NCI-H69 (cell line): ENCODE measurements at regions not wholly inside any gene's neighbourhood (a gene's known extent, or its start where the extent isn't known, plus 50 kb on each side); places are given as distances from the start of the nearest gene placed in this dataset.
"Not testable (repeated sequence)": the region's sequence is repeated elsewhere in the genome, so short reads cannot be mapped to it uniquely, and the experiment has no call there.

ENCODE experiments used
- DNase-seq: peaks from one replicate; lab custom pipeline; 2025; lab: John Stamatoyannopoulos, UW

DNA sequence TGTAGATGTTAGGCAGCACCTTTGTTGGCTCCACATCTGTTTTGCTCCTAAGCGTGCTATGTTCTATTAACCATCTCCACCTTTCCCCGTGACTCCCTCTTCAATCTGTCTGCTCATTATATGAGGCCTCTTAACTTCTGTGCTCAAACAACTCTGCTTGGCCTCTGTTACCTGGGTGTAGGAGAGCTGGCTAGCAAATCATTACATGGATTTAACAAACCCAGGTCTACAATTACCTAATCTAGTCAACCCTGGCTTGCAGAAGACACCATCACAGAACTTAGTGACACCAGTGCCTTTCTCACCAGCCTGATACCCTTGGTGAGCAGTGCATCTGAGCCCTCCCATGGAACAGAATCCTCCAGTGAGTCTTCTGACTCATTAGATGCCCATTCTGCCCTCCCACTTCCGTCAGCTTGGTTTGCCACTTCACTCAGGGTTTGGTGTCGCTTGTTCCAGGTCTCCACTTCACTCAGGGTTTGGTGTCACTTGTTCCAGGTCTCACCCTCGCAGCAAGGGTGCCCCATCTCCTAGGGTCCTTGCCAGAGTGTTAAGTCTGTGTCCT lies 92.0 kb upstream of the KIF26B start:
- DNase-seq = no peak

DNA sequence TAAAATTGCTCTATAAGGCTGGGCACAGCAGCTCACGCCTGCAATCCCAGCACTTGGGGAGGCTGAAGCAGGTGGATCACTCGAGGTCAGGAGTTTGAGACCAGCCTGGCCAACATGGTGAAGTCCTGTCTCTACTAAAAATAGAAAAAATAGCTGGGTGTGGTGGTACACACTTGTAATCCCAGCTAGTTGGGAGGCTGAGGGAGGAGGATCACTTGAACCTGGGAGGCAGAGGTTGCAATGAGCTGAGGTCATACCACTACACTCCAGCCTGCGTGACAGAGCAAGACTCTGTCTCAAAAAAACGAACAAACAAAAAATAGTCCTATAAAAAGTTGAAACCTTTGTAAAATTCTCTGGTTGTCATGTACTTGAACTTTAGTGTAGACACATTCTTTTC lies 93.0 kb upstream of the KIF26B start:
- not testable (repeated sequence) for DNase-seq

DNA sequence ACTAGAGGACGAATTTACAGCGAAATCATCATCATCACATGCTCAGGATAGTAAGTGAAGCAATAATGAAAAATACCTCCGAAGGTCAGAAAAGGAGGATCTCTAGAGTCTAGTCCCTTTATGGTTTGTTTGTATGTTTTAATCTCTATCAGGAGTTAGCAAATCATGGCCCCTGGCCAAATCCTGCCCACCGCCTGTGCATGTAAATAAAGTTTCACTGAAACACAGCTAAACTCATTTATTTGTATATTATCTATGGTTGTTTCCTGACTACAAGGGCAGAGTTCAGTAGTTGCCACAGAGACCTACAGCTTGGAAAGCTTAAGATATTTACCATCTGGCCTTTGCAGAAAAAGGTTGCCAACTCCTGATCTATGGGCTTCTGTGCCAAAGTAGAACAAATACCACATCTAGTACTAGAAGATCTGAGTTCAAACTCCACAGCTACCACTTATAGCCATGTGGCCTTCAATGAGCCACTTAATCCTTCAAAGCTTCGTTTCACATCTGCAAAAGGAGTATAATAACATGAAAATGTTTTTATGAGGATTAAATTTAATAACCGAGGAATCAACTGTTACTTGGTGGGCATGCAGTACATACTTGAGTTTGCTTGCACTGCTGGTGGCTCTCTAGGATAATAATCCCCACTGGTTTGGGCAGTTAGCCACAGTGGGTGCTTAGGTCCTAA lies 94.0 kb upstream of the KIF26B start:
- DNase-seq = peak; percentile 84

DNA sequence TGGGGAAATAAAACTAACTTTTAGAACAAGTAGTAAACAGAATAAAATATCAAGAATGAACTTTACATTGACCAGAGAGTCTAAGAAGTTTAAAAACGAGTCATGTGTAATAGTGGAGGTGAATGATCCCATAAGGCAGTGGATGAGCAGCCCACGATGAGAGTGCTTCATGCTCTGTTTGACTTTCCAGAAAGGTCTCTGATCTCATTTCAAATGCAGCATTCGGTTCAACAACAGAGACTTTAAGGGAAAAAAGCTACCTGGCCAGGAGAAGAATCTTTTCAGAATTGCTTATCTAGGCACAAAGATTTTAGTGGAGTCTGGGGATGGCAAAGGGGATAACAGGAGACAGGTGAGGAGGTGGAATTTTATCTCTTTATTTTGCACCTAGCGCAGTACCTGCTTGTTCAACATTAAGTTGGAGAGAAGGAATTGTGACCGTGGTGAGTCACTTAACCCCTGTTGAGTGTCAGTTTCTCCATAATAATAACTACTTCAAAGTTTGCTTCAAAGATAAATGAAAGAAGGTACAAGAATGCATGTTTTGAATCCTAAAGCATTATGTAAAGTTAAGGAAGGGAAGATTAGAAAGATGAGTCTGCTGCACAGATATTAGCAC lies 94.9 kb upstream of the KIF26B start:
- no peak for DNase-seq

DNA sequence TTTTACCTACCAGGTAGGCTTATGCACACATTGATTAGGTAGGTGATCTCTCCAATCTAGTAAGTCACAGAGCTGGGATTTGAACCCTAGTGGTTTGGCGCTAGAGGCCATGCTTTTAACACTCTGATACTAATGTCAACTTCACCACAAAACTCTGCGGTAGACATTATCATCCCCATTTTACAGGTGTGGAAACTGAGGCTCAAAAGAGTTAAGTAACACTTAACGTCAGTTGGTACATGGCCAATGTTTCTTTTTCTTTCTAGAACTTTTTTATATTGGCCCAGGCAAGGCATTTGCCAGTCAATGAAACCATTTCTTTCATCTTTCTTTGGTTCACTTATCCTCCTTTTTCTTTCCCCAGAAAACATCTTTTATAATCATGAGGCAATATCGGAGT lies 95.9 kb upstream of the KIF26B start:
- DNase-seq = no peak

DNA sequence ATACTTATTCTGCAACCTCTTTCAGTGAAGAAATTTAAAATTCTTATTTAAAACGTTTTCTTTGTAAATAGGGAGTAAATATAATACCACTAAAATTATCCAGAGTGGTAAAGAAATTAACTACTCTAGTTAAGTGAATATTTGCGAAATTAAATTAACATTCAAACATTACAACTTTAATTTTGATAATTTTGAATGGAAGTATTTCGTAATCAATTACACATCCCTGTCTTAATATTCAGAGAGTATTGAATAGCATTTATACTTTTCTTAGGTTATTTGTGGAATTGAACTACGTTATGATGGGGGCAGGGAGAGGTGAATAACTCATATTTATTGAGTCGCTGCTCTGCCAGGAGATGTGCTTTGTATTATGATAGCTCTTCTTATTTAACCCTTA lies 96.3 kb upstream of the KIF26B start:
- DNase-seq = no peak

DNA sequence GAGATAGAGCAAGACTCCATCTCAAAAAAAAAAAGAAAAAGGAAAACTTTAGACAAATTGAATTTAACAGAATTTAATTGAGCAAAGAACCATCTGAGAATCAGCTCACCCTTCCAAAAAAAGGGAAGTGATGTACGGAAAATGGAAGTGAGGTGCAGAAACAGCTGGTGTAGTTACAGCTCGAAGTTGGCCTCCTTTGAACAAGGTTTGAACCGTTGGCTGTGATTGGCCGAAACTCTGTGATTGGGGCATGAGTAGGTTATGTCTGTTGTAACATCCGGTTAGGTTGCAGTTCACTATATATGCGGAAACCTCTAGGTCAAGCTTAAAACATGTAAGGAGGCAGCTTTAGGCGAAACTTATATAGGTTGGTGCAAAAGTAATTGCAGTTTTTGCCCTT lies 97.9 kb upstream of the KIF26B start:
- no peak for DNase-seq

DNA sequence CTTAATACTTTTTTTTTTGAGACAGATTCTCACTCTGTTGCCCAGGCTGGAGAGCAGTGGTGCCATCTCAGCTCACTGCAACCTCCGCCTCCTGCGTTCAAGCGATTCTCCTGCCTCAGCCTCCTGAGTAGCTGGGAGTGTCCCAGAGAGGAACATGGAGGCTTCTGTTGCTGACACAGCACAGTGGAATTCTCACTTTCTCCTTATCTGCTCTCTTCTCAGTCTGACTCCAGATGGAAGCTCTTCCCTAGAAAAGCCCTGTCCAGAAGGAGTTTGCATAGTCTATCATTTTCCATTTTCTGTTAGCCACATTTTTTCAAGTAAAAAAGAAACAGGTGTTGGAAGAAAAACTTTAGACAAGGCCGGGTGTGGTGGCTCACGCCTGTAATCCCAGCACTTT lies 98.5 kb upstream of the KIF26B start:
- not testable (repeated sequence) for DNase-seq

DNA sequence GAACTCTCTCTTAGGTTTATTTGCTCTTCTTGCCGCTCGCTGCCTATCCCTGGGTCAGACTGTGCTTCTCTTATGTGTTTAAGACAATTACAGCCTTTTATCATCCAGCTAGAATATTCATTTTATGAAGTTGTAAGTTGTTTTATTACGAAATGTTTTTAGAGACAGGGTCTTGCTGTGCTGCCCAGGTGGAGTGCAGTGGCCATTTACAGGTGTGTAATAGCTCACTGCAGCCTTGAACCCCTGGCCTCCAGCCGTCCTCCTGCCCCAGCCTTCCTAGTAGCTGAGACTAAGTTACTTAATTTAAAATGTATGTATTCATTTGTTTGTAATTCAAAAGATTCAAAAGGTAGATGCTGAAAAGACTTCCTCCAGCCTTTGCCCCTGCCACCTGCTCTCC lies 99.0 kb upstream of the KIF26B start:
- DNase-seq = no peak

DNA sequence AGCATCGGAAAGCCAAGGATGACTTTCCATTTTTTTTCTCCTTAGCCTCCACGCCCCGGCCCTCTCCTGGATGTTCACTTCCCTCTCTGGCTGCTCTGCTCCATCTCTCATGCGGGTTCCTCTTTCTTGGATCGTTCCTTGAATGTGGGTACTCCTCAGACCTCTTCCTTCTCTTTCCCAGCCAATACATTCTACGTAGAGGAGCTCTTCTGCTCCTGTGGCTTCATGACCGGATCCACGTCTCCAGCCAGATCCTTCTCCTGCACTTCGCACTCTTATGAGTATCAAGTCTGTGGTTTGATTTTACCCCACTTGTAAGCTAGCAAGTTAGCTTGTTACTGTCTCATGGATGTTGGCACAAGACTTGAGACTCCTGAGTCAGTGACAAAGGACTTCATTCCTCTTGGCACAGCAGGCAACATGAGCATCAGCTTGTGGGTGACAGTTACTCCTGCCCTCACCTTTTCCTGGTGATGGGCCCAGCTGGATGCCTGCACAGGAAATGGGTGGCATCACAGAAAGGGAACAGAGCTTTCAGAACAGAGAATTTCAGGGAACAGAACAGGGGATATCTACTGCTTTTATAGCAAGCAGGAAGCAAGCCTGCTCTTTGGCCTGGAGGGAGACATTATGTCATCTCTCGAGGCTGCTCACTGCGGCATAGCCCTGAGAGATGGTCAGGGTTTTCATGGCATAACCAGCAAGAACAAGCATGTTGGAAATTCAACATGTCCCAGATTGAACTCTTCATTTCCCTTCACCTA lies 100.1 kb upstream of the KIF26B start:
- DNase-seq = no peak

DNA sequence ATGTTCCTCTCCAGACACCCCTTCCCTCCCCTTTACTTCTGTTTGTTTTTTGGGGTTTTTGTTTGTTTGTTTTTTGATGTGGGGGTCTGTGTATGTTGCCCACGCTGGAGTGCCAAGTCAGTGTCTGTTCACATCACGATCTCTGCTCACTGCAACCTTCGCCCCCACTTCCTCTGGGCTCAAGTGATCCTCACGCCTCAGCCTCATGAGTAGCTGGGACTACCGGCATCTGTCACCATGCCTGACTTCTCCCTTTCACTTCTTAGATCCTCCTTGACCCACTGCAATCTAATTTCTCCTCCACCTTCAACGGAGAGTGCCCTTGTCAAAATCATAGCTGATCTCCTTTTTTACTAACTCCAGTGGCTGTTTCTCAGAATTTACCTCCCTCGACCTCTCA lies 100.7 kb upstream of the KIF26B start:
- no peak for DNase-seq

DNA sequence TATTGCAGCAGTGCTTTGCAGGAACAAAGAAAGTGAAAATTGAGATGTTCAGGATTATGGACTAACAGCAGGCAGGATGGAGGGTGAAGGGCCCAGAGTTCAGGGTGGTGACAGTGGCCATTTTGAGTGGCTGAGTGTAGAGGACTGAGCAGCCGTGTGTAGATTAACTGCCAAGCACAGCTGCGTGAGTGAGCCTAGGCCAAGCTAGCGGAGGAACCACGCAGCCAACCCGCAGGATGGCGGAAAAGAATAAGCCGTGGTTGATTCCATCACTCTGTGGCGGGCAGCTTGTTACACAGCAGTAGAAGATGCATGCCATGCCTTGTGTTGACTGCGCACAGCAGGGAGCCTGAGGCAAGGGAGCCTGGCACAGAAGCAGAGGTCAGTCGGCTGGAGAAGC lies 102.5 kb upstream of the KIF26B start:
- no peak for DNase-seq

DNA sequence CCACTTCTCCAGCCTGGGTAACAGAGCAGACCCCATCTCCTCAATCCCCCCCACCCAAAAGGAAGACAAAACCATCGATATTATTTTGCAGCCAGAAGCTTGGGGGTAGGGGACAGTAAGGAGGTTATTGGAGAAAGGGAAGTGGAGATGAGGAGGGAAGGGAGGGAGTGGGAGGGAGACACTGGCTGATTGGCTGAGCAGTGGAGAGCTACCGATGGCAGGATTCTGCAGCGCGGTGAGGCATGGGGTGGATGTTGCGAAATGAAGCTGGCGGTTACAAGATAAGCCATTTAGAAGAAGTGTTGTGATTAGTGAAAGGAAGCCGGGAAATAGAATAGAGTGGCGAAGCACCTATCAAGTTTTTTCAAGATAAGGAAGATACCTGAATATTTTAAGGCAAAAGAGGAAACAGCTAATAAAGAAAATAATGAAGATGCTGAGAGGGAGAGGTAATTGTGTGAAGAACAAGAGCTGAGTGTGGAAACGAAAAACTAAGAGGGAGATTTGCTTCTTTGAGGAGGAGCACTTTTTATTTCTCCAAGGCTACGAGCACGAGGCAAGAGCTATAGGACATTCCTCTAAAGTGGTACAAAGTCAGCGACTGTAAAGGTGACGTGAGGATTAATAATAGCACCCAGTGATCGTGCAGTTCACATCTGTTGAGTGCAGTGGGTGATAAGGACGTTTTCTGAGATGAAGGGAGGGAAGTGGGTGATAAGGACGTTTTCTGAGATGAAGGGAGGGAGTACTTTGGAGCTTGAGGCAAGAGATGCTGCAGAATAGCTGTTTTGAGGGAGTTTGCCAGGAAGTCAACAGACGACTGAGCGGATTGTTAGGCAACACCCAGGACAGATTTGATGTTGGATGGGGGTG lies 103.2 kb upstream of the KIF26B start:
- DNase-seq = no peak

DNA sequence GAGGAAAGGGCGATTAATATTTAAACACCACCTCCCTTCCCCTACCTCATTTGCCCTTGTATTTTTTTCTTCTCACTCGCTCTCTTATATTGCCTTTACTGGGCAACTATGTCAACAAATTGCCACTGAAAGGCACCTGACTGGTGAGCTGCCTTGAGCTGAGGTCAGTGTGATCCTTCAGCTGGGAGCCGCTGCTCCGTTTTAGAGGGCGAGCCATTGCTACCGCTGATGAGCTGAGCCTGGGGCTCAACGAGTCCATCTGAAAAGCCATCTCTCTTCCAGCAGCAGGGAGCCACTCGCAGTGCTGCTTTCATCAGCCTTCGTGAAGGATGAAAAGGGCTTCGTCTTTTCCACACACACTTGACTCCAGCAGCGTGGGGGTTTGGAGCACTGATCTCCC lies 108.0 kb upstream of the KIF26B start:
- no peak for DNase-seq

DNA sequence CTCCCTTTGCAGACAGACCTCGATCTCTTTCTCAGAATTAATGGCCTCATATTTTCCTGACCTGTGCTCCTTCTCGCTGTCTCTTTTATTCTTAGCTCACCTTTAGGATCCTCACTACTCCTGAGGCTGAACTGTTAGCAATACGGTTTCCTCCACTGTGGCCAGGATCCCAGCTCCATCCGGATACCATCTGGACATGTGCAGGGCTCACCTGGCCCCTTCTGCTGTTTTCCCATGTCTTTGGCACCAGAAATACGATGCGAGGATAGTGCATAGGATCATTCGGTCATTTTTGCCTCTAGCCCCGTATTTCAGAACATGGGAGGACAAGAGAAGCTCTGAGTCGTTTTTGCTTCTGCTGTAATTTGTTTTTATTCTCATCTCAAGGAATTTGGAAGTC lies 108.5 kb upstream of the KIF26B start:
- no peak for DNase-seq

DNA sequence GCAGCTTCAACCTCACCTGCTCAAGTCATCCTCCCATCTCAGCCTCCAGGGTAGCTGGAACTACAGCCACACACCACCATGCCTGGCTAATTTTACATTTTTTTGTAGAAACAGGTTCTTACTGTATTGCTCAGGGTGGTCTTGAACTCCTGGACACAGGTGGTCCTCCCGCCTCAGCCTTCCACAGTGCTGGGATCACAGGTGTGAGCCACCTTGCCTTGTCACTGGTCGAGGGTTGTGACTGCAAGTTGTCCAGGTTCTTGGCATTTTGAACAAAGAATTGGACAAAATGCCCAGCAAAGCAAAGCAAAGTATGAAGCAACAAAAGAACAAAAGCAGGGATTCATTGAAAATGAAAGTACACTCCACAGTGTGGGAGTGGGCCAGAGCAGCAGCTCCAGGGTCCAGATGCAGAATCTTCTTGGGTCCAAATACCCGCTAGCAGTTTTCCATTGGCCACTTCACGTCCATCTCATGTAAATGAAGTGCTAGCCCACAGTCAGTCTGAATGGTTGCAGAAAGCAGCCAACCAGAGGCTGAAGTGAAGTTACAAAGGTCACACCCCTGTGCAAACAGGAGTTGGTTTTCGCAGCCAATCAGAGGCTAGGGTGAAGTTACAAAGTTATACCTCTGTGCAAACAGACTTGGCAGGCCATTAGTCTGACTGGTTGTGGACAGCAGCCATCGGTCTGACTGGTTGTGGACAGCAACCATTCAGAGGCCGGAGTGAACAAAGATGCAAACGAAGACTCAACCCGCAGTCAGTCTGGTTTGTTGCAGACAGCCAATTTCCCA lies 109.5 kb upstream of the KIF26B start:
- DNase-seq = peak; percentile 12

DNA sequence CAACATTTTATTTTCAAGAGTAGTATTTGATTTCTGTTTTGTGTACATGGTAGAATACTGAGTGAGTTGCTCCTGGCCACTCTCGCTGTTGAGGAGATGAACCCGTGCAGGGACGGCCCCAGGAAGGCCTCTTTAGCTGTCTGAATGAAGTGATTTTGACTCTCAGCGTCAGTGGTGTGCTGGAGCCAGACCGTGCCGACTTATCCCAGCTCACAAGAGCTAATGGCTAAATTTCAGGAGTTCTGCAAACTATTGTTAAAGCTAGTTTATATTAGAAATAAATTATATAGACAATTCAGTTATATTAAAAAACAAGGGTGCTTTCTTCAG lies 111.2 kb upstream of the KIF26B start:
- DNase-seq = no peak

DNA sequence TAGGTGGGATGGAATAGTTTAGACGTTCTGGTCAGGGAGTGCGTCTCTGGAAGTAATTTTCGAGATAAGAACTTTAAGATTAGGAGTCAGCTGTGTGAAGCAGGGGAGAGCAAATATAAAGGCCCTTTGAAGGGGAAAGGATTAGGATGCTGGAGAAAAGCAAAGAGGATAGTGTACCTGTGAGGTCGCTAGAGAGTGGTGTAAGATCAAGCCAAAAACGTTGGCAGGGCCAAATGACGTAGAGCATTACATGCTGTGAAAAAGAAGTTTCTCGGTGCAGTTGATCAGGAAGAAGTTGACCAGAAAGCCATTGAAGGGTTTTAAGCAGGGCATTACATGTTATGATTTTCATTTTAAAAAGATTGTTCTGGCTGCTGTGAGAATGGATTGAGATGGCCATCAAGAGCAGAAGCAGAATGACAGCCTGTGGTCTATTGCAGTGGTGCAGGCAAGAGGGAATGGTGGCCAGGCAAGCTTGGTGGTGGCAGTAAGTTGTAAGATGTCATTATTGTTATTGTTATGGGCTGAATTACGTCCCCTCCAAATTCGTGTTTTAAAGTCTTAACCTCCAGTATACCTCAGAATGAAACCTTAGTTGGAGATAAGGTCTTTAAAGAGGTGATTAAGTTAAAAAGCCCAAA lies 113.6 kb upstream of the KIF26B start:
- no peak for DNase-seq

DNA sequence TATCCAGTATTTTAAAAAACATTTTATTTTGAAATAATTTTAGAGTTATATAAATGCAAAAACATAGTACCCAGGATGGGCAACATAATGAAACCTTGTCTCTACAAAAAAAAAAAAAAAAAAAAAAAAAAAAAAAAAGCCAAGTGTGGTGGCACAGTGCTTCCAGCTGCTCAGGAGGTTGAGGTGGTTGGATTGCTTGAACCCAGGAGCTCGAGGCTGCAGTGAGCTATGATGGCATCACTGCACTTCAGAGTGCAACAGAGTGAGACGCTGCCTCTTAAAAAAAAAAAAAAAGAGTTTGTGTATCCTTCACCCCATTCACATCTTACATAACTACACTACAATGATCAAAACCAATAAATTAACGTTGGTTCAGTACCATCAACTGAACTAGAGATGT lies 115.6 kb upstream of the KIF26B start:
- no peak for DNase-seq

DNA sequence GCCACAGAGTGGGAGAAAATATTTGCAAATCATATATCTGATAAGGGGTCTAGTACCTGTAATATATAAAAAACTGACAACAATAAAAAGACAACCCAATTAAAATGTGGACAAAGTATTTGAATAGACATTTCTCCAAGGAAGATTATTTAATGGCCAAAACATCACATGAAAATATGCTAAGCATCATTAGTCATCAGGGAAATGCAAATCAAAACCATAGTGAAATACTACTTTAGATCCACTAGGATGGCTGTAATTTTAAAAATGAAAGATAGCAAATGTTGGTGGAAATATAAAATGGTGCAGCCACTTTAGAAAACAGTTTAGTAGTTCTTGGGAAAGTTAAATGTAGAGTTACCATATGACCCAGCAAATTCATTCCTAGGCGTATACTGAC lies 118.7 kb upstream of the KIF26B start:
- DNase-seq = no peak

DNA sequence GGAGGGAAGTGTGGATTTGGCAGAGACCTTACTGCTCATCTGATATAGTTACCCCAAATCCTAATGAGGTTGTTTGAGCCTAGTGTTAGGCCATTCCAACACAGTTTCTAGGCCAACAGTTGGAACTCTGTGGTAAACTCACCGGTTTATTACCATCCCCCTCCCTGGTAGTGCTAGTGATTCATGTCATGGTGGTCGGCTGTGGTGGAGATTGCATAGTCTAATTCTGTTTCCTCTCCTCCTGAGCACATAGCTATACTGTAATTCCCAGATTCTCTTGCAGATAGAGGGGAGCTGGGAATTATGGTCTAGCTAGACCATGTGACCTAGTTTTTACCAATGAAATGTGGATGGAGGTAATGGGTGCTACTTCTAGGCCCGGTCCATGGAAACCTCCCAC lies 123.7 kb upstream of the KIF26B start:
- DNase-seq = no peak
